H54 (cell line): ENCODE measurements at regions not wholly inside any gene's neighbourhood (a gene's known extent, or its start where the extent isn't known, plus 50 kb on each side); places are given as distances from the start of the nearest gene placed in this dataset.

Source experiments
- DNase-seq: peaks from one replicate; pipeline ENCODE4 v3.0.0; 2011; ENCODE audit warnings: low spot score, mixed read lengths; ENCODE audit not compliant: insufficient read length
- FAIRE-seq: peaks from 3 replicates; lab custom pipeline; 2011; peaks lifted over from hg19 to GRCh38; lab: Jason Lieb, UNC
- POLR2A ChIP-seq: IDR thresholded peaks from 2 replicates; pipeline ENCODE4 v1.6.1; 2011; ENCODE audit warnings: low read depth, mild to moderate bottlenecking, low read length

DNA sequence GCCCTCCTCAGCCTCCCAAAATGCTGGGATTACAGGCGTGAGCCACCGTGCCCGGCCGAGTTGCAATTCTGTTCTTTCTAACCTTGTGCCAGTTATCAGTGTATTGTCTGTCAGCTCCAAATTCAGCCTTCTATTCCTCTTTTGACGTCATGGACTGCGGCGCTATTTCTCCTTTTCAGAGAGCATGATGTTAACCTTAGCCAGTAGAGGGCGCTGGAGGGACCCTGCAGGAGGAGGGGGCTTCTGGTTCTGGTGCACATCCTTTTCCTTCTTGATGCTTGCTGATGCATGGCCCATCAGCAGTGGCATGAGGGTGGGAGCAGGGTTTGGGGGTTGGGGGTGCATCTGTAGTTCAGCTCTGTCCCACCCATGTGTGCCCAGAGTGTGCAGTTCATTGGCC lies 179.3 kb upstream of the RMST start:
- DNase-seq (no peak), FAIRE-seq (no peak)
- no peak for TF ChIP-seq POLR2A

DNA sequence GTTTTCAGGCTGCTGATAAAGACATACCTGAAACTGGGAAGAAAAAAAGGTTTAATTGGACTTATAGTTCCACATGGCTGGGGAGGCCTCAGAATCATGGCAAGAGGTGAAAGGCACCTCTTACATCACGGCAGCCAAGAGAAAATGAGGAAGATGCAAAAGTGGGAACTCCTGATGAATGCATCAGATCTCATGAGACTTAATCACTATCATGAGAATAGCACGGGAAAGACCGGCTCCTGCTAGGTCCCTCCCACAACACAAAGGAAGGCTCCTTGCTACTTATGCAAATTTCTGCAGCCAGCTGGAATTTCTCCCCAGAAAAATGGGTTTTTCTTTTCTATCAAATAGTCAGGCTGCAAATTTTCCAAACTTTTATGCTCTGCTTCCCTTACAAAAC lies 174.1 kb upstream of the RMST start:
- no peak for DNase-seq
- TF ChIP-seq POLR2A = no peak
- FAIRE-seq = no peak

DNA sequence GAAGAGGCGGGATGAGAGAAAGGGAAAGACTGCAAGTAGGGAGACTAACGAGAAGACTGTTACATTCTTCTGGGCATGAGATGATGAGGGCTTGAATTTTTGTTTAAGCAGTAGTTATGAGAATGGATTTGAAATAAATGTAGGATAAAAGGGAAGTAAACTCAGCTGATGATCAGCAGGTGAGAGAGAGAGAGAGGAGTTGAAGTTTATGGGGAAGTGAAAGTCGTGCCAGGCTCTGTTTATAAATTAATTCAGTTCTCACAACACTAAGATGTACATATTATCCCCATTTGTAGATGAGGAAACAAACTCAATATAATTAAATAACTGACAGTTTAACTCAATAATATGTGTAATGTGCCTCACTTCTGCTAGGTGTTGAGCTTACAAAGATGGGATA lies 170.0 kb upstream of the RMST start:
- no peak for DNase-seq
- no peak for FAIRE-seq
- TF ChIP-seq POLR2A = no peak

DNA sequence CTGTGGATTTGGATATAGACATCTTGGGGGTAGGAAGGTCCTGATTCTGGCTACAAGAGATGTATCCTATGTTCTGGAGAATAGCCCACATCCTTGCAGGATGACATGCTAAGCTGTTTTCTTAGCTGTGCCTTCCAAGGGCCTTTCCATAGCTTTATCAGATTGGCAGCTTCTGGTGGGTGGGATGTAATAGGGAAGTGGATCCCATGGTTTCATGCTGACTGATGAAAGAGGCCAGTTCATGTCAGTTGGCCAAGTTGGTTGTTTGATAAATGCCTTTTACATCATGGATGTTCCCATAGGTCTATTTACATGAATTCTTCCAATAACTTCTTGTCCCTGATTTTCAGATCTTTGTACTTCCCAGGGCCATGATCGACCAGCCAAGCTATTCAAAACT lies 169.1 kb upstream of the RMST start:
- FAIRE-seq (no peak), DNase-seq (no peak)
- no peak for TF ChIP-seq POLR2A

DNA sequence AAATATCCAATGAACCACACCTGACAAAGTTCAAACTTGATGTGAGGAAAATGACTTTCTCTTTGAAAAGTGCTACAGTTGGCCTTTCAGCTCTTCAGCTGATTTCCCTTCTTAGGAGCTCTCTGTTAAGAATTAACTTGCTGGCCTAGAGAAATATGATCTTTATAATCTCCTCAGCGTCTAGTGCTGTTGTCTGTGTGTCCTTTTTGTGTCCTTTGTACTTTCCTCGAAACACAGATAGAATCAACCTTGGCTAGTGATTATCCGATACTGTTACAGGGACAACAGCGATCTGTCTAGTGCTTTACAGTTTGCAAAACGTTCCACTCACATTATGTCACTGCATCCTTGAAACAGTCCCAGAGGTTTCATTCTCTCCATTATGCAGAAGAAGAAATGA lies 162.8 kb upstream of the RMST start:
- no peak for DNase-seq
- FAIRE-seq = no peak
- no peak for TF ChIP-seq POLR2A

DNA sequence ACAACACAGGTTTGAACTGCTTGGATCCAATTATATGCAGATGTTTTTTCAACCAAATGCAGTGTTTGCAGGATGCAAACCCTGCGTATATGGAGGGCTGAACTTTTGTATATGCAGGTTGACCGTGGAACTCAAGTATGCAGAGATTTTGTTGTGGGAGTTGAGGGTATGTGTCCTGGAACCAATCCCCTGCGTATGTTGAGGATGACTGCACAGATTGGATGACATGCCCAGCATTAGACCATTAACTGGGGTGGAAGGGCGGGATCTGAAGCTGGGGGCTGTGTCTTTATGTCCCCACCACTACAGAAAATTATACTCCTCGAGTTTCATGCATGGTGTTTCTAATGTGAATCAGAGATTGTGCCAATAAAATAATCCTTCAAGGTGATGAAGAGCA lies 162.2 kb upstream of the RMST start:
- DNase-seq = no peak
- FAIRE-seq = no peak
- no peak for TF ChIP-seq POLR2A

DNA sequence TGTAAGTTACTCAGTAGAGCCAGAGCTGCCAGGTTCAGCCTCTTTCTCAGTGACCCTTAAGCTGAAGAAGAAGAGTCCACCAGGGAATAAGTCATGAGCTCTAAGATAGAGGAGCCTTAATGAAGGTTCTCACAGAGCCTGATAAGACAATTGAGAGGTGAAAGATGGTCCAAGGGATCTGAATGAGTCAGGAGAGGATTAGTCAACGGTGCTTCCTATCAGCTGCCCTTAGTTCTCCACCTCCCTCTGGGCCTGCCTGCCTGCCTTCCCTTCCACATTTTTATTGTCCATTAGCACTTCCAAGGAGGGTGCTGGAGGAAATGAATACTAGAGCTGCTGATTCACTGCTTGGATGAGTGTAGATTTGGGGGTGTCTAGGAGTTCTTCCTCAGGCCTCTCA lies 161.7 kb upstream of the RMST start:
- DNase-seq (no peak), FAIRE-seq (no peak)
- no peak for TF ChIP-seq POLR2A

DNA sequence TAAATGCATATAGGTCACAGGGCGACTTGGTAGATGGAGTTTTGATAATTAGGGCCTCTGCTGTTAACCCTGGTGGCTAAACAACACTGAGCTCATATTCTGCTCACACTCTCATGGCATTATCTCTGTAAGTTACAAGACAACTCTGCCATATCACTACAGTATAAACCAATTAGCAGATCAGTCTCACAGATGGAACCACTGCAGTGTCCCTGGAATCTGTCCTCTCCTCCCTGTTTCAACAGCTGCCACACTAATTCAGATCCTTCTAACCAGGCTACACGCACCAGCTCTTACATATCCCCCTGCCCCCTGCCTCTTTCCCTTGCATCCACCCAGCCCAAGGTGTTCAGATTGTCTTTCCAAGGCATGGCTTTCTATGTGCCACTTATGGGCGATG lies 161.0 kb upstream of the RMST start:
- no peak for TF ChIP-seq POLR2A

DNA sequence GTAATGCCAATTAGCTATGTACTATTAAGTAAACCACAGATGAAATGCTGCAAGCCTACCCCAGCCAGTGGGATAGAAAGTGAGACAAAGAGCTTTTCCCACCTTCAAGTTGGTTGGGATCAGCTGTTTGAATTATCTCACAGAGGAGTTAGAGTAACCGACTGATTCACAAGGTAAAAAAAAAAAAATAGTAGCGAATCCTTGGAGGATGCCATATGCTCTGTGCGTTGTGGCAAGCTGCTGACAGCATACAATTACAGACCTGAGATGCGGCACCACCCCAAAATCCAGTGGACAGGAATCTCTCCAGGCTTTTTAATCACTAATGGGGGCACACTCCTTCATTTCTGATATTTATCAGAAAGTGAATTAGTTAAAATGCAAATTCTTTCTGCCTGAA lies 157.0 kb upstream of the RMST start:
- DNase-seq = no peak
- no peak for TF ChIP-seq POLR2A
- no peak for FAIRE-seq

More for the DNA sequence above, 161.0 kb upstream of the RMST start:
- FAIRE-seq = no peak
- DNase-seq = no peak

DNA sequence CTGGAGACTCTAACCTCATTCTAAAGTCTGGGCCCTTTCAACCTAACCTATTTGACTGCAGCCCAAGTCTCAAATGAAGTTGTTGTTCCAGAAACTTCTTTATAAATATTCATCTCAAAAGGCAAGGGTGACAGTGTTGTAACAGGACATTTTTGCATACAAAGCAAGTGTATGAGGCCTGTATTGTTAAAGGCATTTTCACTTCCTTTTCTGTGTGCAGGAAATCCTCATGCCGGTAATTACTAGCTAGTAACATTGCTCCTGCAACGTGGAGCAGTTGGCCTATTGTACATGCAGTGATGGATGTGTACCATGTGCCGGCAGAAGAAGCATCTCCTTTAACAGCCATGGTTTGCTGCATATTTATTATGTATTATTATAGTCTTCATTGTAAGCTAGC lies 156.5 kb upstream of the RMST start:
- DNase-seq (no peak), FAIRE-seq (no peak)
- TF ChIP-seq POLR2A = no peak

DNA sequence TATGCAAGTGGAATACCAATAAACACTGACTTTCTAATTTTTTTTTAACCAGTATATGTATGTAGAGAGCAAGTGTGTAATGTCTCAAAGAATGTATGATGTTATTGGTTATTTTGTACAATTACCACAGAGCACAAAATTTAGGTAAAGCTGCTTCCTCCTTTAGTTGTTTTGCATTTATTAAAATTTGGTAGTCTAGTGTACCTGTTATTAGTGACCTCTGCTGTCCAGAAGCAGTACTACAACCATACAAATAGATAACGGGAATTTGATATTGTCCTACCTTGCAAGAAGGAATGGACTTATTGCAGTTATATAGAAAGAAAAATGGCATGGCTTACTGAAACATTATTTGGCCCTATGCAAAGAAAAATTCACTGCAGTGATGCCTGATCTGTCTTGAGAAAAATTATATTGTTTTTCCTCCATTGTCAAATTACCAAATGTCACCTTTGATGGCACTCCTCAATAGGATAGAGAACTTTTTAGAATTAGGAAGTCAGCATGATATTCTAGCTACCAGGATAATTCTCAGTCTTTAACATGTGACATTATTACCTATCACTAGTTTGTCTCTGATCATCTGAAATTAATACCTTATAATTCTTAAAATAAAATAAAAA lies 153.9 kb upstream of the RMST start:
- no peak for TF ChIP-seq POLR2A
- DNase-seq = no peak
- peak; percentile 30 for FAIRE-seq

DNA sequence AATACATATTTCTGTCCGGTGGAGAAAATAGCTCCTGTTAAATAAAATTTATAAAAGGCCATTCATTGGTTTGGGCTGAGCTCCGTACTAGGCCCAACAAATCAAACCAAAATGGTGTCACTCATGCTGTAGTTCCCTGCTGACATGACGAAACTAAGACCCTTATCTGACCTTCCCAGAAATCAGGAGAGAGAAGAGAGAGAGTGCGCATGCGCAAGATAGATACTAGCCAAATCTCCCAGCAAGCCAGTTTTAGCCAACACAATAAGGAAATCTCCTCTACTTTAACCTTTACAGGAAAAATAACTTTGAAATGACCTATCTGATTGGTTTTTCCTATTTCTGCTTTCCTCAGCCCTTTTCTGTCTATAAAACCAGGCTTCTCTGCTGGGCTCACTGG lies 152.7 kb upstream of the RMST start:
- DNase-seq (no peak), FAIRE-seq (no peak)
- no peak for TF ChIP-seq POLR2A

DNA sequence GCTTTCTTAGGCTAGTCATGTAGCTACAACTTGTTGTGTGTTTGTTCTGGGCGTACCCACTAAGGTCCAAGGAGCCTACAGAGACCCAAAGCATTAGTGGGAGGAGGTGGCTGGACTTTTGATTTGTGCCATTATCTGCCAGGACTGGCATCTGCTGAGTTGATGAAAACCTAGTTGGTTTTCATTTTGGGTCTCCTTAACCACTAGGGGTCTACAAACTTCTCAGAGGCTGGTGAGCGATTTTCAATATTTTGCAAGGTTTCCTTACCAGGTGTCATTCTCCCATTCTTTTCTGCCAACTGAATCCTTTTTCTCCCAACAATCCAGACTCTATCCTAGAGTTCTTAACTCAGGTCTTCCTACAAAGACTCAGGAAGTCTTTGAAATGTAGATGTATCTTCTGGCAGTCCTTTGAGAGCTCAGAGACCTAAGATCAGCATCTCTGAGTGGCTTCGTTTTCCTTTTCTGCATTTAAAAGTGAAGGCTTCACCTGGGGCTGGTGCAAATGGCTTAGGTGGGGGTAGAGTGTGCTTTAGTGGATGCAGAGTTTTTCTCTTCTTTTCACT lies 150.0 kb upstream of the RMST start:
- no peak for TF ChIP-seq POLR2A
- no peak for FAIRE-seq
- no peak for DNase-seq

DNA sequence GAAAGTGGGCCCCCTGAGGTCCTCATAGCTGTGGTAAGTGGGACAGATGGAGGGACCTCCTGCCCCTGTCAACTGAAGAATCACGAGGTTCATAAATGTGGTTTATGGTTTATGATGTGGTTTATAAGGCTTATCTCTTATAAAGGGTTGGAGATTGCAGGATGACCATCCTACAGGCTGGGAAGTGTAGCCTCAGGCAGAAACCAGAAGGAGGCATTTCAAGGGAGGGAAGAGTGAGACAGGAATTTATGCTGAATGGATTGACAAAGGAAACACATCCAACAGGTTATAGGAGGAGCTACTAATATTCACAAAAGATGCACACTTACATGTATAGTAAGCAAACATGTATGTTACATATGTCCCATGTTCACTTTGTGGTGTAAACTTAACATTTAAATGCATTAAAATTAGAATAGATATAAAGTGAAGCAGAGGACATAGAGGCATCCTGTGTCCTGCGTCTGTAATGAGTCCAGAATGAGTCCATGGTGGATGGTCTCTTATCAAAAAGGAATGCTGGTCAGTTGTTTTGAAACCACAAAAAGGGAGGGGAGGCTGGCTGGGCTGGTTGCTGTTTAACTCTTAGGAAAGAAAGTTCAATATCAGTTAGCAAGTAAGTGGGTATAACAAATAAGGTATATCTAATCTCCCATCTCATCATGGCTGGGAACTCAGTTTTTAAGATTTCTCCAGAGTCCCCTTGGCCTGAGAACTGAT lies 149.0 kb upstream of the RMST start:
- FAIRE-seq (no peak), DNase-seq (no peak)
- no peak for TF ChIP-seq POLR2A

DNA sequence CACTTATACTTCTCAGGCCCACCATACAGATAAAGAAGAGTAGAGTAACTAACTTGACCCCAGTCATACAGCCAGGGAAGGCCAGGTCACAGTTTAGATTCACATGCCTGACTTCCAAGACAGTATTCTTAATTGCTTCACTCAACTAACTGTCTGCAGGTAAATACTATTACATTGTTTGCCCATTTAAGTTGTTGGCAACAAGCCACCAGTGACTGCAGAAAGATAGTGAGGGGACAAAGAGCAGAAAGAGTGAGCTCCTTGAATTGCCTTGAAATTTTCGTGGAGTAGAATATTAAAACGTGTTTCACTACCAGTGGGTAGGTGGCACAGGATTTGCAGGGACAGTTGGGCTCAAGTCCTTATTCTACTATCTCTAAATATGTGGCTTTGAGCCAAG lies 146.3 kb upstream of the RMST start:
- TF ChIP-seq POLR2A = no peak
- FAIRE-seq (no peak), DNase-seq (no peak)
